ENCODE measurements at regions not wholly inside any gene's neighbourhood (a gene's known extent, or its start where the extent isn't known, plus 50 kb on each side); places are given as distances from the start of the nearest gene placed in this dataset.

GRCh38 chr1:101302831-101303511, 66.2 kb downstream of the S1PR1 start:
- DNase-seq = no peak
- Mint-ChIP-seq H3K4me3 (no peak overlapping the region), H3K36me3 (ENCODE audit: low read depth) (peaks cover 32% of the 10 kb centered on the region), H3K9me3 (no peaks in the 10 kb centered on the region), H3K27ac (no peak overlapping the region), H3K4me1 (peaks cover 18% of the 10 kb centered on the region), H3K27me3 (no peaks in the 10 kb centered on the region)
- ATAC-seq (ENCODE audit: low read depth) = no peak
- no peak for TF ChIP-seq CTCF (IDR thresholded peaks at IDR 0.05)
- POLR2A ChIA-PET = interaction anchor here (1.2 kb wide), 1 partner anchor 51 kb away, joined by 3 read pairs; no protein-coding TSS in a partner anchor
- CTCF ChIA-PET = interaction anchor here (1.5 kb wide), 1 partner anchor 135 kb away, joined by 5 read pairs; no protein-coding TSS in a partner anchor
- intact Hi-C loops (cut with micrococcal nuclease) = no loop called here

- ChIA-PET CTCF (interaction anchor here (1.8 to 4.3 kb wide), 8 partner anchors 14 to 387 kb away, joined by 6 to 77 read pairs (median 11); no protein-coding TSS in a partner anchor), POLR2A (interaction anchor here (2.4 to 5.0 kb wide), 3 partner anchors 15 to 129 kb away, joined by 16 to 66 read pairs (median 28); no protein-coding TSS in a partner anchor)
- DNase-seq (no peak), ATAC-seq (ENCODE audit: low read depth) (no peak)
- intact Hi-C loops (cut with micrococcal nuclease) = loop anchor here (2.0 kb wide), 1 partner anchor 199 kb away; no protein-coding TSS in a partner anchor
- Mint-ChIP-seq H3K27me3 (no peaks in the 10 kb centered on the region), H3K4me3 (peak overlapping the region; percentile 82), H3K9me3 (no peaks in the 10 kb centered on the region), H3K4me1 (peaks cover 65% of the 10 kb centered on the region), H3K36me3 (ENCODE audit: low read depth) (peaks cover 18% of the 10 kb centered on the region), H3K27ac (peak overlapping the region; percentile 94)
- TF ChIP-seq CTCF (IDR thresholded peaks at IDR 0.05) = no peak
These were observed 71.3 kb downstream of the S1PR1 start for GRCh38 chr1:101307985-101308689.

- Mint-ChIP-seq H3K9me3 (no peaks in the 10 kb centered on the region), H3K4me3 (peak overlapping the region; percentile 82), H3K27me3 (no peaks in the 10 kb centered on the region), H3K4me1 (peaks cover 72% of the 10 kb centered on the region), H3K36me3 (ENCODE audit: low read depth) (peaks cover 17% of the 10 kb centered on the region), H3K27ac (peak overlapping the region; percentile 94)
- intact Hi-C loops (cut with micrococcal nuclease) = loop anchor here (1.0 to 2.0 kb wide), 6 partner anchors 16 to 258 kb away; no protein-coding TSS in a partner anchor
- peak; percentile 16 for ATAC-seq (ENCODE audit: low read depth)
- POLR2A ChIA-PET = interaction anchor here (0.6 to 5.0 kb wide), 15 partner anchors 16 to 414 kb away, joined by 3 to 66 read pairs (median 4); partner anchors contain the start of genes EXTL2, S1PR1 and SLC30A7
- CTCF ChIA-PET = interaction anchor here (0.9 to 4.3 kb wide), 27 partner anchors 9 to 400 kb away, joined by 3 to 77 read pairs (median 7); no protein-coding TSS in a partner anchor
- DNase-seq = no peak
- no peak for TF ChIP-seq CTCF (IDR thresholded peaks at IDR 0.05)
These were observed 72.1 kb downstream of the S1PR1 start for GRCh38 chr1:101308935-101309333.

- H3K4me1 Mint-ChIP-seq = peaks cover 78% of the 10 kb centered on the region
- peak overlapping the region; percentile 94 for H3K27ac Mint-ChIP-seq
- peak overlapping the region; percentile 82 for H3K4me3 Mint-ChIP-seq
- CTCF ChIA-PET = interaction anchor here (0.8 to 4.3 kb wide), 29 partner anchors 8 to 401 kb away, joined by 3 to 77 read pairs (median 7); no protein-coding TSS in a partner anchor
- peak; percentile 77 for TF ChIP-seq CTCF (IDR thresholded peaks at IDR 0.05)
- no peaks in the 10 kb centered on the region for H3K27me3 Mint-ChIP-seq
- ATAC-seq (ENCODE audit: low read depth) = peak; percentile 75
- H3K9me3 Mint-ChIP-seq = no peaks in the 10 kb centered on the region
- intact Hi-C loops (cut with micrococcal nuclease) = loop anchor here (1.0 to 2.0 kb wide), 6 partner anchors 16 to 258 kb away; no protein-coding TSS in a partner anchor
- peak; percentile 57 for DNase-seq
- peaks cover 14% of the 10 kb centered on the region for H3K36me3 Mint-ChIP-seq (ENCODE audit: low read depth)
- POLR2A ChIA-PET = interaction anchor here (0.6 to 5.0 kb wide), 21 partner anchors 12 to 958 kb away, joined by 3 to 66 read pairs (median 4); partner anchors contain the start of genes CDC14A, EXTL2, S1PR1 and SLC30A7
These were observed 72.8 kb downstream of the S1PR1 start for GRCh38 chr1:101309334-101310311.

Measured in activated B cell treated with CpG ODN at 0.5 μM for 24 hours (primary cell).